Peyer's patch (tissue), 4 donors: ENCODE measurements at regions not wholly inside any gene's neighbourhood (a gene's known extent, or its start where the extent isn't known, plus 50 kb on each side); places are given as distances from the start of the nearest gene placed in this dataset.
"Not testable (repeated sequence)": the region's sequence is repeated elsewhere in the genome, so short reads cannot be mapped to it uniquely, and the experiment has no call there.

Experiments used
- DNase-seq, 3 donors: peaks; one replicate each; pipeline ENCODE4 v3.0.0-alpha.2; 2017 to 2019
- H3K27ac ChIP-seq, 4 donors: fragments of 200-600 bp; sonication (generic); one replicate each; pipeline ENCODE4 v1.5.1; 2016 to 2019
- H3K27me3 ChIP-seq, 2 donors: fragments of 200-600 bp; sonication (generic); one replicate each; pipeline ENCODE4 v1.5.1; 2019
- H3K36me3 ChIP-seq, 3 donors: fragments of 200-600 bp; sonication (generic); one replicate each; pipeline ENCODE4 v1.5.1; 2016 to 2019
- H3K4me1 ChIP-seq, 4 donors: fragments of 200-600 bp; sonication (generic); one replicate each; pipeline ENCODE4 v1.5.1; 2016 to 2019
- H3K4me3 ChIP-seq, 4 donors: fragments of 200-600 bp; sonication (generic); 1 replicate in 3 of 4; 2 replicates in 1 of 4; pipeline ENCODE4 v1.5.1; 2016 to 2019; ENCODE audit warnings: mild to moderate bottlenecking in 1 of 4
- H3K9me3 ChIP-seq, 4 donors: fragments of 200-600 bp; sonication (generic); one replicate each; pipeline ENCODE4 v1.5.1; 2016 to 2019; ENCODE audit warnings: mild to moderate bottlenecking in 1 of 4
- CTCF ChIP-seq, 6 experiments: fragments of 450-650 bp in 4 of 6; fragments of 200-600 bp in 2 of 6; sonication (generic) in 1 of 6; IDR thresholded peaks; one replicate each; pipeline ENCODE4 v1.5.1; 2017 to 2019; ENCODE audit warnings: antibody characterized with exemption in 6 of 6, mild to moderate bottlenecking in 3 of 6, moderate library complexity in 1 of 6
- POLR2A ChIP-seq, 2 donors: fragments of 450-650 bp; IDR thresholded peaks; one replicate each; pipeline ENCODE4 v1.5.1; 2017; ENCODE audit warnings: antibody characterized with exemption in 2 of 2, mild to moderate bottlenecking in 2 of 2, moderate library complexity in 2 of 2

DNA sequence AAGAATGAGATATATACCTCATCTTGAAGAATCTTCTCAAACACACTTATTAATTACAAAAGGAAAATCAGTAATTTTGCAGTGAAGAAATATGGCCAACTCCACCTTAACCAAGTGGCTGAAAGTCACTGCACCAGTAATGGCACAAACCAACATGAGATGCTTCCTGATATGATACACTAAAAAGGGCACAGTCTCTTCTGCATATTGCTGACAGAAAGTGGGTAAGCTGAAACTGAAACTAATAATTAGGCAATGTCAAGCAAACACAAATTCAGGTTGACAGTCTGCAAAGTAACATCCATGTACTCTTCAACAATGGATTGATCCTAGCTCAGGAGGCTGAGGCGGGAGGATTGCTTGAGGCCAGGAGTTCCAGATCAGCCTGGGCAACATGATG lies 56.1 kb downstream of the ZNF22 start:
- DNase-seq, H3K4me3 ChIP-seq, H3K27ac ChIP-seq, H3K36me3 ChIP-seq, H3K4me1 ChIP-seq, H3K27me3 ChIP-seq, H3K9me3 ChIP-seq: not testable (repeated sequence)

GRCh38 chr10:45058580-45058979 lies 57.9 kb downstream of the ZNF22 start:
- H3K9me3 ChIP-seq = no peaks in the 10 kb centered on the region
- no peak for TF ChIP-seq POLR2A (IDR thresholded peaks at IDR 0.05)
- TF ChIP-seq CTCF (IDR thresholded peaks at IDR 0.05) = no peak
- H3K27ac ChIP-seq = no peak overlapping the region
- no peaks in the 10 kb centered on the region for H3K36me3 ChIP-seq
- no peak overlapping the region for H3K4me3 ChIP-seq
- no peak for DNase-seq
- no peaks in the 10 kb centered on the region for H3K27me3 ChIP-seq
- H3K4me1 ChIP-seq = no peaks in the 10 kb centered on the region

- H3K4me3 ChIP-seq = no peak overlapping the region
- DNase-seq = no peak
- no peaks in the 10 kb centered on the region for H3K4me1 ChIP-seq
- H3K36me3 ChIP-seq = no peaks in the 10 kb centered on the region
- no peak for TF ChIP-seq CTCF (IDR thresholded peaks at IDR 0.05)
- TF ChIP-seq POLR2A (IDR thresholded peaks at IDR 0.05) = no peak
- no peaks in the 10 kb centered on the region for H3K27me3 ChIP-seq
- H3K9me3 ChIP-seq = no peaks in the 10 kb centered on the region
- no peak overlapping the region for H3K27ac ChIP-seq
Measured at GRCh38 chr10:45058992-45059561, 58.4 kb downstream of the ZNF22 start.

GRCh38 chr10:45059632-45060031 lies 58.9 kb downstream of the ZNF22 start:
- no peak for TF ChIP-seq POLR2A (IDR thresholded peaks at IDR 0.05)
- no peak for TF ChIP-seq CTCF (IDR thresholded peaks at IDR 0.05)
- DNase-seq = no peak
- no peak overlapping the region for H3K4me3 ChIP-seq
- no peaks in the 10 kb centered on the region for H3K27me3 ChIP-seq
- no peaks in the 10 kb centered on the region for H3K4me1 ChIP-seq
- H3K36me3 ChIP-seq = no peaks in the 10 kb centered on the region
- H3K9me3 ChIP-seq = no peaks in the 10 kb centered on the region
- H3K27ac ChIP-seq = no peak overlapping the region

GRCh38 chr10:45061982-45062381 lies 61.3 kb downstream of the ZNF22 start:
- TF ChIP-seq POLR2A (IDR thresholded peaks at IDR 0.05) = no peak
- TF ChIP-seq CTCF (IDR thresholded peaks at IDR 0.05) = no peak
- no peaks in the 10 kb centered on the region for H3K36me3 ChIP-seq
- no peaks in the 10 kb centered on the region for H3K4me1 ChIP-seq
- no peak overlapping the region for H3K27ac ChIP-seq
- no peaks in the 10 kb centered on the region for H3K27me3 ChIP-seq
- no peak for DNase-seq
- H3K4me3 ChIP-seq = no peak overlapping the region
- no peaks in the 10 kb centered on the region for H3K9me3 ChIP-seq

GRCh38 chr10:45063591-45064231 lies 63.0 kb downstream of the ZNF22 start:
- Histone ChIP-seq H3K4me3 (no peak overlapping the region), H3K27ac (no peak overlapping the region), H3K4me1 (no peaks in the 10 kb centered on the region), H3K9me3 (no peaks in the 10 kb centered on the region), H3K36me3 (no peaks in the 10 kb centered on the region), H3K27me3 (no peaks in the 10 kb centered on the region)
- DNase-seq = no peak
- no peak for TF ChIP-seq CTCF (IDR thresholded peaks at IDR 0.05)
- no peak for TF ChIP-seq POLR2A (IDR thresholded peaks at IDR 0.05)
